H1 (cell line): ENCODE measurements at regions not wholly inside any gene's neighbourhood (a gene's known extent, or its start where the extent isn't known, plus 50 kb on each side); places are given as distances from the start of the nearest gene placed in this dataset.

Experiments
- CTCF ChIA-PET: fragments of 300-600 bp; sonication (Branson Sonifier 250); formaldehyde crosslinking; loops from one replicate; lab custom pipeline; 2021; ENCODE audit not compliant: partially characterized antibody; lab: Charles Lee
- POLR2A ChIA-PET: fragments of 300-600 bp; sonication (Branson Sonifier 250); formaldehyde crosslinking; loops from one replicate; lab custom pipeline; 2021; ENCODE audit warnings: inconsistent platforms; ENCODE audit not compliant: partially characterized antibody; lab: Charles Lee
- DNase-seq, 2 experiments: peaks; one replicate each; pipeline versions ENCODE4 v3.0.0 to v3.0.0-alpha.2; 2010 to 2022; ENCODE audit warnings: low spot score in 2 of 2, low read depth in 1 of 2, mixed read lengths in 1 of 2
- FAIRE-seq: peaks from 2 replicates; lab custom pipeline; 2011; peaks lifted over from hg19 to GRCh38; lab: Jason Lieb, UNC
- H2AFZ ChIP-seq: 2 replicates; pipeline ENCODE4 v1.8.1; 2012; ENCODE audit warnings: low read length, inconsistent platforms
- H2AK5ac ChIP-seq: 2 replicates; pipeline ENCODE4 v1.6.1; 2013; ENCODE audit warnings: low read depth, low read length
- H2BK120ac ChIP-seq: replicated peaks from 2 replicates; pipeline ENCODE3; 2013; ENCODE audit warnings: low read depth, low read length, inconsistent platforms
- H2BK12ac ChIP-seq: 2 replicates; pipeline ENCODE4 v1.6.1; 2013; ENCODE audit warnings: low read depth, low read length
- H2BK15ac ChIP-seq: 2 replicates; pipeline ENCODE4 v1.6.1; 2013; ENCODE audit warnings: low read length
- H2BK20ac ChIP-seq: 2 replicates; pipeline ENCODE4 v1.6.1; 2013; ENCODE audit warnings: low read length
- H2BK5ac ChIP-seq: 2 replicates; pipeline ENCODE4 v1.6.1; 2013; ENCODE audit warnings: low read depth, low read length
- H3K14ac ChIP-seq: 2 replicates; pipeline ENCODE4 v1.6.1; 2013; ENCODE audit warnings: inconsistent platforms; ENCODE audit not compliant: insufficient read length
- H3K18ac ChIP-seq: 2 replicates; pipeline ENCODE4 v1.6.1; 2013; ENCODE audit warnings: low read length; ENCODE audit errors: extremely low read depth
- H3K23ac ChIP-seq: 2 replicates; pipeline ENCODE4 v1.6.1; 2013; ENCODE audit warnings: inconsistent platforms; ENCODE audit not compliant: insufficient read length
- H3K23me2 ChIP-seq: 2 replicates; pipeline ENCODE4 v1.6.1; 2013; ENCODE audit warnings: low read depth, low read length
- H3K27ac ChIP-seq: 2 replicates; pipeline ENCODE4 v1.6.1; 2011; ENCODE audit warnings: low read depth, low read length, inconsistent platforms
- H3K27me3 ChIP-seq, 4 experiments: replicated peaks in 1 of 4; 1 replicate in 1 of 4; 2 replicates in 3 of 4; pipeline versions ENCODE4 v1.6.1 to v1.8.1; 2011 to 2013; ENCODE audit warnings: low read length in 3 of 4, mild to moderate bottlenecking in 3 of 4, inconsistent platforms in 2 of 4, mixed read lengths in 2 of 4, moderate library complexity in 1 of 4; ENCODE audit not compliant: control insufficient read depth in 3 of 4, insufficient read depth in 3 of 4; ENCODE audit errors: extremely low read depth in 1 of 4
- H3K36me3 ChIP-seq, 4 experiments: 2 replicates each; pipeline versions ENCODE4 v1.6.1 to v1.8.1; 2011 to 2013; ENCODE audit warnings: mild to moderate bottlenecking in 4 of 4, low read length in 3 of 4, moderate library complexity in 2 of 4, control low read depth in 1 of 4, inconsistent platforms in 1 of 4; ENCODE audit not compliant: insufficient read depth in 4 of 4, control insufficient read depth in 2 of 4
- H3K4ac ChIP-seq: replicated peaks from 2 replicates; pipeline ENCODE3; 2013; ENCODE audit warnings: low read length, low read depth, mixed read lengths, inconsistent platforms; ENCODE audit not compliant: insufficient read length
- H3K4me1 ChIP-seq, 4 experiments: replicated peaks in 1 of 4; 1 replicate in 1 of 4; 2 replicates in 3 of 4; pipeline versions ENCODE4 v1.6.1 to v1.8.1; 2011 to 2013; ENCODE audit warnings: low read length in 3 of 4, inconsistent platforms in 2 of 4, mixed read lengths in 1 of 4; ENCODE audit not compliant: insufficient read depth in 4 of 4, control insufficient read depth in 3 of 4
- H3K4me2 ChIP-seq, 2 experiments: 2 replicates each; pipeline versions ENCODE4 v1.6.1 to v1.8.1; 2011 to 2013; ENCODE audit warnings: low read depth in 2 of 2, low read length in 2 of 2, control low read depth in 1 of 2, inconsistent platforms in 1 of 2, mild to moderate bottlenecking in 1 of 2; ENCODE audit not compliant: insufficient read depth in 1 of 2
- H3K4me3 ChIP-seq, 4 experiments: fragments of 200-600, 300-600 bp in 1 of 4; sonication (generic), shearing (Covaris generic), sonication (Bioruptor Twin) in 1 of 4; 2 replicates each; pipeline versions ENCODE4 v1.5.1 to v1.8.1; 2011 to 2016; ENCODE audit warnings: low read length in 4 of 4, low read depth in 3 of 4, control low read depth in 2 of 4, inconsistent platforms in 2 of 4, mild to moderate bottlenecking in 2 of 4, mixed read lengths in 1 of 4, moderate library complexity in 1 of 4; ENCODE audit not compliant: insufficient read depth in 2 of 4; ENCODE audit errors: extremely low read depth in 1 of 4
- H3K56ac ChIP-seq: replicated peaks from 2 replicates; pipeline ENCODE3; 2013; ENCODE audit warnings: low read depth, mild to moderate bottlenecking, mixed read lengths, low read length, inconsistent platforms; ENCODE audit not compliant: insufficient read length
- H3K79me1 ChIP-seq: 2 replicates; pipeline ENCODE4 v1.6.1; 2013; ENCODE audit warnings: low read depth, low read length, control low read depth
- H3K79me2 ChIP-seq, 2 experiments: 2 replicates each; pipeline versions ENCODE4 v1.6.1 to v1.8.1; 2012 to 2013; ENCODE audit warnings: low read length in 2 of 2, mild to moderate bottlenecking in 2 of 2, inconsistent platforms in 1 of 2; ENCODE audit not compliant: insufficient read depth in 2 of 2, control insufficient read depth in 1 of 2
- H3K9ac ChIP-seq, 4 experiments: replicated peaks in 1 of 4; 1 replicate in 1 of 4; 2 replicates in 3 of 4; pipeline versions ENCODE4 v1.6.1 to v1.8.1; 2011 to 2013; ENCODE audit warnings: low read depth in 3 of 4, low read length in 3 of 4, control low read depth in 2 of 4, mild to moderate bottlenecking in 2 of 4, moderate library complexity in 2 of 4, inconsistent platforms in 1 of 4; ENCODE audit errors: extremely low read depth in 1 of 4
- H3K9me3 ChIP-seq, 2 experiments: 2 replicates each; pipeline versions ENCODE4 v1.6.1 to v1.8.1; 2012 to 2013; ENCODE audit warnings: mild to moderate bottlenecking in 2 of 2, moderate library complexity in 2 of 2, control low read depth in 1 of 2, inconsistent platforms in 1 of 2, low read depth in 1 of 2, low read length in 1 of 2, mixed read lengths in 1 of 2; ENCODE audit not compliant: insufficient read depth in 2 of 2
- H4K20me1 ChIP-seq, 2 experiments: replicated peaks in 1 of 2; 2 replicates each; pipeline versions ENCODE3 to v1.8.1; 2011 to 2013; ENCODE audit warnings: inconsistent platforms in 2 of 2, low read length in 2 of 2, mild to moderate bottlenecking in 1 of 2; ENCODE audit not compliant: insufficient read depth in 2 of 2, control insufficient read depth in 1 of 2
- H4K5ac ChIP-seq: 2 replicates; pipeline ENCODE4 v1.6.1; 2013; ENCODE audit warnings: low read length, low read depth, mixed read lengths, inconsistent platforms; ENCODE audit not compliant: insufficient read length
- H4K8ac ChIP-seq: 2 replicates; pipeline ENCODE4 v1.8.0; 2013; ENCODE audit warnings: mild to moderate bottlenecking, moderate library complexity, low read length, inconsistent platforms; ENCODE audit not compliant: insufficient read depth; ENCODE audit errors: extremely low read depth
- H4K91ac ChIP-seq: replicated peaks from 2 replicates; pipeline ENCODE3; 2013; ENCODE audit warnings: low read length, mixed read lengths, inconsistent platforms; ENCODE audit not compliant: insufficient read length
- EZH2 ChIP-seq: fragments of 200-600 bp; sonication (generic); IDR thresholded peaks from 2 replicates; pipeline ENCODE4 v1.7.1; 2012; ENCODE audit warnings: low read depth, mild to moderate bottlenecking, moderate library complexity, low read length, inconsistent platforms; ENCODE audit not compliant: severe bottlenecking
- POU5F1 ChIP-seq: IDR thresholded peaks from 2 replicates; pipeline ENCODE4 v1.6.1; 2011; ENCODE audit warnings: low read depth, mild to moderate bottlenecking, low read length, moderate library complexity
- TCF12 ChIP-seq: IDR thresholded peaks from 2 replicates; pipeline ENCODE4 v1.6.1; 2011; ENCODE audit warnings: low read depth, mild to moderate bottlenecking, low read length
- WGBS, 2 experiments: shearing (Covaris generic) in 1 of 2; methylation state at CpG; one replicate each; pipeline versions ENCODE4 v1.1.6 to v1.1.7; 2013 to 2015; ENCODE audit warnings: low lambda C conversion rate in 2 of 2, mixed read lengths in 2 of 2, inconsistent platforms in 1 of 2, low coverage in 1 of 2, missing lambda C conversion rate in 1 of 2; ENCODE audit not compliant: insufficient replicate concordance in 2 of 2, insufficient coverage in 1 of 2, insufficient read length in 1 of 2; ENCODE audit errors: extremely low coverage in 1 of 2, missing lambda C conversion rate in 1 of 2; 5-methylcytosine and 5-hydroxymethylcytosine counted together

GRCh38 chr9:82498541-82499317 is 510.2 kb downstream of the SPATA31D1 start:
- no peak overlapping the region for H4K8ac ChIP-seq
- no peak overlapping the region for H3K56ac ChIP-seq
- no peak overlapping the region for H2AK5ac ChIP-seq
- no peak overlapping the region for H2BK15ac ChIP-seq
- H3K23me2 ChIP-seq = no peaks in the 10 kb centered on the region
- no peak overlapping the region for H3K18ac ChIP-seq
- H3K36me3 ChIP-seq = no peaks in the 10 kb centered on the region; a peak in 2 of 8 replicates
- H3K4me3 ChIP-seq = no peak overlapping the region
- no peak overlapping the region for H2BK20ac ChIP-seq
- ChIA-PET POLR2A (no interaction called here), CTCF (interaction anchor here (1.0 to 1.3 kb wide), 3 partner anchors 13 to 48 kb away, joined by 3 read pairs; no protein-coding TSS in a partner anchor)
- no peak for DNase-seq
- H2BK120ac ChIP-seq = no peak overlapping the region
- no peak overlapping the region for H3K27ac ChIP-seq
- H3K9ac ChIP-seq = no peak overlapping the region
- H3K4ac ChIP-seq = no peak overlapping the region
- no peak overlapping the region for H3K23ac ChIP-seq
- WGBS, 2 experiments = 95% methylated on average over 3 of the region's 3 CpGs; no CpG with 5 or more reads in 1 of the 2 experiments
- TF ChIP-seq EZH2 (no peak), POU5F1 (no peak), TCF12 (no peak)
- no peak for FAIRE-seq
- no peaks in the 10 kb centered on the region for H3K4me1 ChIP-seq
- H4K20me1 ChIP-seq = no peaks in the 10 kb centered on the region
- H3K79me1 ChIP-seq = no peaks in the 10 kb centered on the region
- H3K4me2 ChIP-seq = no peak overlapping the region
- H4K5ac ChIP-seq = no peak overlapping the region
- H2AFZ ChIP-seq = no peak overlapping the region
- H3K27me3 ChIP-seq = no peaks in the 10 kb centered on the region
- no peak overlapping the region for H4K91ac ChIP-seq
- no peak overlapping the region for H3K14ac ChIP-seq
- H2BK5ac ChIP-seq = no peak overlapping the region
- H2BK12ac ChIP-seq = no peak overlapping the region
- H3K79me2 ChIP-seq = no peaks in the 10 kb centered on the region
- no peaks in the 10 kb centered on the region for H3K9me3 ChIP-seq
